ENCODE measurements at regions not wholly inside any gene's neighbourhood (a gene's known extent, or its start where the extent isn't known, plus 50 kb on each side); places are given as distances from the start of the nearest gene placed in this dataset.

DNA sequence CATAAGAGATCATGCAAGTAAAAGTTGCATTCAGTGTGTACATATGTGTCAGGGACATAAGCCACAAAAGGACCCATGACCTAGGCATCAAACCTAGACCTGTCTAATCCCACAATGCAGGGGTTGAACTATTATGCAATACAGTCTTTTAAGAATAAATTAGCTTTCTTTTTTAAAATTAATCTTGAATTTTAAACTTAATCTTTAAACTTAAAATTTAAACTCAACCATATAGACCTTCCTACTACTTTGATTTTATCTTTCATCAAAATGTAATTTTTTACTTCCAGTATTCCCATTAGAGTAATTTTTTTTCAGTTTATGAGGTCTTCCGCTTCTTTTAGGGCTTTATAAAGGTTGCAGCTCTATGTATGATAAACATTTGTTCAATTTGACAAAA, 702.9 kb downstream of the SUCLG1 start:
- H3K27ac ChIP-seq = no peak overlapping the region
- TF ChIP-seq ZFX (IDR thresholded peaks at IDR 0.05; ENCODE audit: borderline replicate concordance) = no peak
- TF ChIP-seq, protein P1, sequence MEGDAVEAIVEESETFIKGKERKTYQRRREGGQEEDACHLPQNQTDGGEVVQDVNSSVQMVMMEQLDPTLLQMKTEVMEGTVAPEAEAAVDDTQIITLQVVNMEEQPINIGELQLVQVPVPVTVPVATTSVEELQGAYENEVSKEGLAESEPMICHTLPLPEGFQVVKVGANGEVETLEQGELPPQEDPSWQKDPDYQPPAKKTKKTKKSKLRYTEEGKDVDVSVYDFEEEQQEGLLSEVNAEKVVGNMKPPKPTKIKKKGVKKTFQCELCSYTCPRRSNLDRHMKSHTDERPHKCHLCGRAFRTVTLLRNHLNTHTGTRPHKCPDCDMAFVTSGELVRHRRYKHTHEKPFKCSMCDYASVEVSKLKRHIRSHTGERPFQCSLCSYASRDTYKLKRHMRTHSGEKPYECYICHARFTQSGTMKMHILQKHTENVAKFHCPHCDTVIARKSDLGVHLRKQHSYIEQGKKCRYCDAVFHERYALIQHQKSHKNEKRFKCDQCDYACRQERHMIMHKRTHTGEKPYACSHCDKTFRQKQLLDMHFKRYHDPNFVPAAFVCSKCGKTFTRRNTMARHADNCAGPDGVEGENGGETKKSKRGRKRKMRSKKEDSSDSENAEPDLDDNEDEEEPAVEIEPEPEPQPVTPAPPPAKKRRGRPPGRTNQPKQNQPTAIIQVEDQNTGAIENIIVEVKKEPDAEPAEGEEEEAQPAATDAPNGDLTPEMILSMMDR (IDR thresholded peaks at IDR 0.05) = no peak

DNA sequence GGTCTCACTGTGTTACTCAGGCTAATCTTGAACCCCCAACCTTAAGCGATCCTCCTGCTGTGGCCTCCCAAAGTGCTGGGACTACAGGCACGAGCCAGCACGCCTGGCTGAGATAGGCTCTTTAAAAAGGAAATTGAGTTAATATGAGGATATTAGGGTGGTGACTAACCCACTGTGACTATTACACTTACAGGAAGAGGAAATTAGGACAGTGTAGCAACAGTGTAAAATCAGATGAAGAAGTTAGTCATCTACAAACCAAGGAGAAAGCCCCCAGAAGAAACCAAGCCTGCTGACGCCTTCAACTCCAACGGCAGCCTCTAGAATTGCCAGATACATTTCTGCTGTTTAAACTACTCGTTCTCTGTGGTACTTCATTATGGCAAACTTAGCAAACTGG, 711.9 kb downstream of the SUCLG1 start:
- no peak overlapping the region for H3K27ac ChIP-seq
- TF ChIP-seq ZFX (IDR thresholded peaks at IDR 0.05; ENCODE audit: borderline replicate concordance) = no peak
- TF ChIP-seq, protein P1 (IDR thresholded peaks at IDR 0.05) = no peak

DNA sequence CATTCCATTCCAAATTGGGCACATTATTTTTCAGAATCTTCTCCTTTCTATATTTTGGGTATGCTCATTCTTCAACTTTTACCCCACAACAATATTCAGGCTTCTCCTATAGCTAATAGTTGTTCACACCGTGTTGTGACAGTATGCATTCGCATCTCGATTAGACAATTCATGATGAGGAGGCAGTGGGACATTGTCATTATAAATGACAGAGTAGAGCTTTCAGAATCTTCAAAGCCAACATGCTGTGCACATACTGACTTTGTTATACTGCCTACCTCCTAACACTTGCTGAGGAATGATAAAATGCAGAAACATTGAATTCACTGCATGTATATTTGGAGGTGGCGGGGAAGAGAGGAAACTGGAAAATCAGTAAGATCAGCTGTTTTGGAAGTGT, 714.2 kb downstream of the SUCLG1 start:
- TF ChIP-seq ZFX (IDR thresholded peaks at IDR 0.05; ENCODE audit: borderline replicate concordance) = no peak
- TF ChIP-seq, protein P1 (IDR thresholded peaks at IDR 0.05) = no peak
- H3K27ac ChIP-seq = no peak overlapping the region

DNA sequence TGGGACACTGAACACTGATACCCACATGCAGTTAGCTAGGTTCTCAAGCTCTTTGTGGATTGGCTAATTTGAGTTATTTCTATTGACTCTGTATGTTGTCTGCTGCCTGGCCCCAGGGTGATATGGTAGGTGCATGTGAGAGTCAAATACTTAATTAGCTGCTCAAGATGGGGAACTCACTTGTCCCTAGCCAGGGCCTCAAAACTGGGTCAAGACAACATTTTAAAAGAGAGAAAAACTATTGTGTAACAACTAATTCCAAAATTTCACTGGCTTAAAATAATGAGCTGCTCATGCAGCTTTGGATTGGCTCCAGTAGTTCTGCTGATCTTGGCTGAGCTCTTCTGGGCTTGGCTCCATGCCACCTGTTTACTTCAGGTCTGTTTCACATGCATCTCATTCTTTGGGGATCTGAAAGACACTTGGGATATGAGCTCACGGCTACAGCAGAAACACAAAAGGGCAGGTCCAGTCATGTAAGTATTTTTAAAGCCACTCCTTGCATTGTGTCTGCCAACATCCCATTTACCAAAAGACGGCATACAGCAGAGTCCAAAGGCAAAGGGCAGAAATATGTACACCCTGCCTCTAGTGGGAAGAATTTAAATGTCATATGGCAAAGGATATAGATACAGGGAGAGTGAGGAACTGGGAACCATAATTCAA, 716.8 kb downstream of the SUCLG1 start:
- TF ChIP-seq ZFX (IDR thresholded peaks at IDR 0.05; ENCODE audit: borderline replicate concordance) = no peak
- TF ChIP-seq, protein P1 (IDR thresholded peaks at IDR 0.05) = no peak
- no peak overlapping the region for H3K27ac ChIP-seq

DNA sequence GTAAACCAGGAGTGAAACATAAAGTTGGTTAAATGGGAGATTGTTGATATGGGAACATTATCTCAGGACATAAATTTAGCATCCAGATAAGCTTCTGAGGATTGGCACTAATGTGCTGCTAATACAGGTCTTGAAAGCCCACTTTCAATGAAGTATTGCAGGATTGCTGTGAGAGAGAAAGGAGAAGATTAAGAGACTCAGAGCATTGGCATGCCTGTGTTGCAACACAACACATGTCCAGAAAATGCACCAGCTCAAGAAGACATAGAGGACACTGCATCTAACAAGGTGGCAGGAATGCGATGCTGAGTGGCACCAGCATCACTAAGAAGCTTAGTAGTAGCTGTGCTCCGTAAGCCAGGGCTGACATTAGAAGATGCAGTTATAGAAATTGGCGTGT, 728.9 kb downstream of the SUCLG1 start:
- no peak overlapping the region for H3K27ac ChIP-seq
- no peak for TF ChIP-seq ZFX (IDR thresholded peaks at IDR 0.05; ENCODE audit: borderline replicate concordance)
- TF ChIP-seq, protein P1 (IDR thresholded peaks at IDR 0.05) = no peak

DNA sequence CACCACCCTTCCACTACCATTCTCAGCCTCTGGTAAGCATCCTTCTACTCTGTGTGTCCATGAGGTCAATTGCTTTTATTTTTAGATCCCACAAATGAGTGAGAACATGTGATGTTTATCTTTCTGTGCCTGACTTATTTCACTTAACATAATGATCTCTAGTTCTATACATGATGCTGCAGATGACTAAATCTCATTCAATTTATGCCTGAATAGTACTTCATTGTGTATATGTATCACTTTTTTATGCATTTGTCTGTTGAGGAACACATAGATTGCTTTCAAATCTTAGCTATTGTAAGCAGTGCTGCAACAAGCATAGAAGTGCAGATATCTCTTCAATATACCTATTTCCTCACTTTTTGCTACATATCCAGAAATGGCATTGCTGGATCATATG, 733.3 kb downstream of the SUCLG1 start:
- TF ChIP-seq, protein P1 (IDR thresholded peaks at IDR 0.05) = no peak
- TF ChIP-seq ZFX (IDR thresholded peaks at IDR 0.05; ENCODE audit: borderline replicate concordance) = no peak

DNA sequence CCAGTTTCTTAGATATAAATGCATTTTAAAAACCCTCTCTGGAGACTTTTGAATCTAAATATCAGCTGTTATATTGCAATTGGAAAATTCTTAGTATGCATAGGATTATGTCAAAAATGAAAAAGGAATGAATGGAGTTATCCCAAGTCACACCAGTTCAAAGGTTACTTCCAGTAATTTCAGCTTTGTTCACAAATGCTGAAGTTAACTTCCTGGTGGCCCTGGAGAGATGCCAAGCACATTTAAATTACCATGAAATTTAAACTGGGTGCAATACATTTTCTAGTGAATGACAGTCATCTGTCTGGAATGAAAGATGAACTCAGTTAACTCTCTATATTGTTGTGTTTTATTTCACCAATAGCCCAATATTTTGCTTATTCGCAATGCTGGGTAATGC, 753.9 kb downstream of the SUCLG1 start:
- TF ChIP-seq ZFX (IDR thresholded peaks at IDR 0.05; ENCODE audit: borderline replicate concordance) = no peak
- TF ChIP-seq, protein P1 (IDR thresholded peaks at IDR 0.05) = no peak
- no peak overlapping the region for H3K27ac ChIP-seq

More for the DNA sequence above, 733.3 kb downstream of the SUCLG1 start:
- H3K27ac ChIP-seq = no peak overlapping the region

All from 22Rv1 (cell line).